Neural crest cell (in vitro differentiated cells): ENCODE measurements at regions not wholly inside any gene's neighbourhood (a gene's known extent, or its start where the extent isn't known, plus 50 kb on each side); places are given as distances from the start of the nearest gene placed in this dataset.

Experiments
- DNase-seq: peaks from one replicate; pipeline ENCODE4 v3.0.0; 2021; ENCODE audit warnings: low read depth, mixed read lengths, low spot score
- H3K27ac Mint-ChIP-seq: one replicate; pipeline ENCODE4 v1.8.0; 2021; ENCODE audit warnings: mild to moderate bottlenecking, mixed read lengths; ENCODE audit not compliant: unreplicated experiment
- H3K27me3 Mint-ChIP-seq: 2 replicates; pipeline ENCODE4 v1.8.0; 2021; ENCODE audit warnings: low read depth, mild to moderate bottlenecking, mixed read lengths
- H3K36me3 Mint-ChIP-seq: 2 replicates; pipeline ENCODE4 v1.8.0; 2021; ENCODE audit warnings: low read depth, mild to moderate bottlenecking, mixed read lengths
- H3K4me1 Mint-ChIP-seq: 2 replicates; pipeline ENCODE4 v1.8.0; 2021; ENCODE audit warnings: mixed read lengths
- H3K4me3 Mint-ChIP-seq: one replicate; pipeline ENCODE4 v1.8.0; 2021; ENCODE audit warnings: mild to moderate bottlenecking, mixed read lengths
- H3K9me3 Mint-ChIP-seq: 2 replicates; pipeline ENCODE4 v1.8.0; 2021; ENCODE audit warnings: mixed read lengths
- TF ChIP-seq, protein P1 (sequence below): fragments of 200-600 bp; sonication (generic); conservative IDR thresholded peaks from 2 replicates; pipeline ENCODE4 v1.5.0; 2021; ENCODE audit warnings: antibody characterized with exemption, mild to moderate bottlenecking

DNA sequence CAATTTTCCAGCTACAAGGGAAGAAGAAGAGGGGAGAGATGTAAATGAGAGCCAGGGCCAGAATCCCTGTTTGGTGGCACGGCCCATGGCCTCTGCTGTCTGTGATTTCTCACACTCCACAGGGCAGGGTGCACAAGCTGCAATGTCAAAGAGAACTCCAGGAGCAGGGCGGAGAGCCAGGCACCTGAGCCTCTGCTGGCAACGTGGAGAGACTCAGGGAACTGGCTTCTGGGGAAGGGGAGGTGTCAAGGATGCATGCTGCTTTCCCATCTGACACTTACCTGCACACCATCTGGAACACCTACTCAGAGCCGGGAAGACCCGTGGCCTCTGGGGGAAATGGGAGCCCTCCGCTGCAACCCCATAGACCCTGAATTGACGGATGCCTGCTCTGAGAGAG, 507.5 kb upstream of the NR2F2 start:
- H3K9me3 Mint-ChIP-seq: no peaks in the 10 kb centered on the region

DNA sequence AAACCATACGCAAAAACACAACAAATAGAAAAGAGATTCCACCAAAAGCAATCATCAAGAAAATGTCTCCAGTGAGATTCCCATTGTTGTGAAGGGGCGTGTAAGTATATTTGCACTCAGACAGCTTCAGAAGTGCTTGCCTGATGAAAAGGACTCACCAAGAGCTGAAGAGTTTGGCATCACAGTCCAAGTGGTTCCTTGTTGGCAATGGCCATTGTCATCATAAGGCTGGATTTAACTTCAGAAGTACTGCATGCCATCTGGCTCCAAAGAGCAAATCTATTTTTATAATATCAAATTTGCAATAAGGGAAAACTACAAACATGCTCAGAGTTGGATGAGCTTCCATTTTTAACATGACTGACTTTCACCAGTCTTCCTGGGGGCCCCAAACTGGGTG, 505.3 kb upstream of the NR2F2 start:
- Mint-ChIP-seq H3K4me1 (peaks cover 32% of the 10 kb centered on the region), H3K36me3 (no peaks in the 10 kb centered on the region), H3K9me3 (no peaks in the 10 kb centered on the region), H3K4me3 (no peak overlapping the region), H3K27me3 (no peaks in the 10 kb centered on the region), H3K27ac (no peak overlapping the region)
- DNase-seq: no peak
- TF ChIP-seq, protein P1, sequence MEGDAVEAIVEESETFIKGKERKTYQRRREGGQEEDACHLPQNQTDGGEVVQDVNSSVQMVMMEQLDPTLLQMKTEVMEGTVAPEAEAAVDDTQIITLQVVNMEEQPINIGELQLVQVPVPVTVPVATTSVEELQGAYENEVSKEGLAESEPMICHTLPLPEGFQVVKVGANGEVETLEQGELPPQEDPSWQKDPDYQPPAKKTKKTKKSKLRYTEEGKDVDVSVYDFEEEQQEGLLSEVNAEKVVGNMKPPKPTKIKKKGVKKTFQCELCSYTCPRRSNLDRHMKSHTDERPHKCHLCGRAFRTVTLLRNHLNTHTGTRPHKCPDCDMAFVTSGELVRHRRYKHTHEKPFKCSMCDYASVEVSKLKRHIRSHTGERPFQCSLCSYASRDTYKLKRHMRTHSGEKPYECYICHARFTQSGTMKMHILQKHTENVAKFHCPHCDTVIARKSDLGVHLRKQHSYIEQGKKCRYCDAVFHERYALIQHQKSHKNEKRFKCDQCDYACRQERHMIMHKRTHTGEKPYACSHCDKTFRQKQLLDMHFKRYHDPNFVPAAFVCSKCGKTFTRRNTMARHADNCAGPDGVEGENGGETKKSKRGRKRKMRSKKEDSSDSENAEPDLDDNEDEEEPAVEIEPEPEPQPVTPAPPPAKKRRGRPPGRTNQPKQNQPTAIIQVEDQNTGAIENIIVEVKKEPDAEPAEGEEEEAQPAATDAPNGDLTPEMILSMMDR: no peak

More for the DNA sequence above, 507.5 kb upstream of the NR2F2 start:
- peaks cover 18% of the 10 kb centered on the region for H3K4me1 Mint-ChIP-seq
- no peaks in the 10 kb centered on the region for H3K36me3 Mint-ChIP-seq
- no peak for DNase-seq
- TF ChIP-seq, protein P1: no peak
- H3K4me3 Mint-ChIP-seq: no peak overlapping the region
- no peak overlapping the region for H3K27ac Mint-ChIP-seq
- H3K27me3 Mint-ChIP-seq: no peaks in the 10 kb centered on the region

DNA sequence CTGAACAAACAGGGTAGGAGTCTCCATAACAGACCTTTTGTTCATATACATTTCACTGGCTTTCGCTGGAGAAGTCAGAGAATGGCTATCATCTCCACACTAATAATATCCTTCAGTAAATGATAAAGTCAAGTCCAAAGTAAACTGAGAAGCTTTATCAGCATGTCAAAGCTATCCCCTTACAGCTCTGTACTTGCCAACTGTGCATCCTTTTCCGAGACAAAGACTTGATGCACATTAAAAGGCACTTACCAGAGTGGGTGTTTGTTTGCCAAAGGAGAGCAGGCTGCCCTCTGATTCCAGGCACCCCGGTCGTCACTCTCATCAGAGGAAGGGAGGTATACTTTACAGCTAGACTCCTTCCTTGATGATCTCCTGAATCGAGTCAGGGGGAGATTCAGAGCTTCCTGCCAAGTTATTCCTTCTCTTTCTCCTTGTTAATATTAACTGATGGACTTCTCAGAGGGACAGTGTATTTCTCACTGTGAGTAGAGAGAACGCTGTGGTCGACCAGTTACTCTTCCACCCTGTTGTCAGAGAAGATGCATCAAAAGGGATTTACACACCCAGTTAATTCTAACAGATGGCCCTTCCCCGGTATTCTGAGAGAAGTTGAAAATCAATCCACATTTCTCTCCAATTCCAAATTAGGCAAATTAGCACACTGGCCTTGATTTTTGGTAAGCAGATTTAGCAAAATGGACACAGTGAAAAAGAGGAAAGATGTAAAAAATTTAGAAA, 504.7 kb upstream of the NR2F2 start:
- Mint-ChIP-seq H3K4me1 (peaks cover 36% of the 10 kb centered on the region), H3K36me3 (no peaks in the 10 kb centered on the region), H3K9me3 (no peaks in the 10 kb centered on the region), H3K27me3 (no peaks in the 10 kb centered on the region), H3K27ac (no peak overlapping the region), H3K4me3 (no peak overlapping the region)
- TF ChIP-seq, protein P1: no peak
- DNase-seq: no peak

DNA sequence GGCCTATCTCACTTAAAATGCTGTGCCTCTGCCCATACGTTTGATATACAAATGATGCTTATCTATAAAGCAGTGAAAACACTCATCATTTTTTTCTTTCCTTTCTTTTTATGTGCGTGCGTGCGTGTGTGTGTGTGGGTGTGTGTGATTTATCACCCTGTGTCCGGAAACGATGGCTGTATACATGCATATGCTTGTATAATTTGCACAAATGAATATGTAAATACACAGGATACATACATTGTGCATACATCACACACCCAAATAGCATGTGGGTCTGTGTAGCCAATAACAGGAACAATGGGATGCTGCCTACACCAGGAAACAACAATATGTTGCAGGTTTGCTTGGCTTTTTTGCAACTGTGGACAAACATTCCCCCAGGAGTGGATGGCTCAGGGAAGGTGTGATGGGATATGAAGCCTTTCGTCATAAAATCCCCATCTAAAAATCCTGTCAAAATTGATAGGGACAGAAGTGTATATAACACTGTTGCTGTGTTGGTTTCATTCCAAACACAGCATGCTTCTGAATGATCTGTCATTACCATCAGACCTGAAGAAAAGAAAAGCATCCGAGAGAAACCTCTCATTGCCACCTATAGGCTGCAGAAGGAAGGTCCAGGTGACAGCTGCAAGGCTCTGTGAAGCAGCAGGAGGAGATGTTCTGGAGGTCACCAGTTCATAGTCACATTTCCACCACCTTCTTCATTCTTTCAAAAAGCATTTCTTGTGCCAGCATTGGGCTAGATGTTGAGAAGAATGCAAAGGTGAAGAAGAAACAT, 503.9 kb upstream of the NR2F2 start:
- no peaks in the 10 kb centered on the region for H3K27me3 Mint-ChIP-seq
- DNase-seq: no peak
- H3K36me3 Mint-ChIP-seq: peaks cover under 1% of the 10 kb centered on the region
- H3K4me3 Mint-ChIP-seq: no peak overlapping the region
- TF ChIP-seq, protein P1: peak; percentile 49
- H3K4me1 Mint-ChIP-seq: peaks cover 38% of the 10 kb centered on the region
- no peak overlapping the region for H3K27ac Mint-ChIP-seq
- H3K9me3 Mint-ChIP-seq: no peaks in the 10 kb centered on the region

DNA sequence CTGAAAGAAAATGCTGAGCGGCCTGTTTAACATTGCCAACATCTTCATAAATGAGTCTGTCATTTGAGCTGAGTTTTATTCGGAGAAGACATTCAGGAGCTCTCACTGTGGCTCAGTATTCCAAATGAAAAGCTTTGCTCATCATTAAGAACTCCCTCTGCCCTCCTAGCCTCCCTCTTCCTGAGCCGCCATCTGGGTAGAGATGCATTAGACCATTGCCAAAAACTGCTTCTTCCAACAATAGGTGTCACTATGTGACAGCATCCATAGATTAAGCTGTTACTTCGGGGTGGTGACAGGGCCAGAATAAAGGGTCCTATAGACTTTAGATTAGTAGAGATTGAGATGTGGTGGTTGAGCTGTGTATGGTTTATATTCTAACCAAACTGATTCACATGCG, 501.4 kb upstream of the NR2F2 start:
- no peak for DNase-seq
- H3K27me3 Mint-ChIP-seq: no peaks in the 10 kb centered on the region
- H3K36me3 Mint-ChIP-seq: peaks cover 3% of the 10 kb centered on the region
- no peak overlapping the region for H3K27ac Mint-ChIP-seq
- H3K4me3 Mint-ChIP-seq: no peak overlapping the region
- H3K4me1 Mint-ChIP-seq: peaks cover 53% of the 10 kb centered on the region
- no peaks in the 10 kb centered on the region for H3K9me3 Mint-ChIP-seq
- TF ChIP-seq, protein P1: no peak
